NCI-H2196 (cell line): ENCODE measurements at regions not wholly inside any gene's neighbourhood (a gene's known extent, or its start where the extent isn't known, plus 50 kb on each side); places are given as distances from the start of the nearest gene placed in this dataset.
"Not testable (repeated sequence)": the region's sequence is repeated elsewhere in the genome, so short reads cannot be mapped to it uniquely, and the experiment has no call there.

ENCODE experiments used
- DNase-seq: peaks from one replicate; lab custom pipeline; 2025; ENCODE audit not compliant: unreplicated experiment; lab: John Stamatoyannopoulos, UW

DNA sequence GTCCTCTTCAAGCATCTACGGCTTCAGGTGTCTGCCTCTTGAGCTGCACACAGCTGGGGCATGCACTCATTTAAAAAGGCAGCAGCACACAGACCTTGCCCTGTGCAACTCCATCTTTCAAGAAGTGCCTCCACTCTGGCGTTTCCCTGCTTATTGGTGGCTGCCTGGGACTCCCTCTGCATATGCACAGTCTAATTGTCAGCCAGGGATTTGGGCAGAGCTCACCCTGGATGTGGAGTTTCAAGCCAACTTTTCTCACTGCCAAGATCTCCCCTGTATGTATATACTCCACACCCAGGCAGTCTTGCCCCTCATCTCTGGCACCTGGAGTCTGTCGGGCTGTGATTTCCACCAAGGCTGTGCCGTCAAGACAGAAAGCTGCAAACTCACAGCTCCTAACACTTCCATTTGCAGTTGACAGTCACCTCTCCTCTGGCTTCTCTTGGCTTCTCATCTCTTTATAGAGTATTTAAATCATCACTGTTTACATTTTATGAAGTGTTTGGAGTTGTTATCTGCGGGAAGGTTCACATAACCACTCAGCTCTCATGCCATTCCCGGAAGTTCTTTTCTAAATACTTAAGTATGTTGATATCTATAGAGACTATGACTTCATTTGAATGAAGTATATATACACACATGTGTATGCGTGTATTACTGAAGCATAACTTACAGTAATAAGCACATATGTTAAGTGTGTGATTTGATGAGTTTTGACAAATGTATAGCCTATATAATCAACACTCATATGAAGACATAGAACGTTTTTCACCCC lies 128.2 kb downstream of the NPIPB11 start:
- not testable (repeated sequence) for DNase-seq

- DNase-seq, result not testable (repeated sequence)
Measured at GRCh38 chr16:29276446-29276845, 130.1 kb downstream of the NPIPB11 start.

DNA sequence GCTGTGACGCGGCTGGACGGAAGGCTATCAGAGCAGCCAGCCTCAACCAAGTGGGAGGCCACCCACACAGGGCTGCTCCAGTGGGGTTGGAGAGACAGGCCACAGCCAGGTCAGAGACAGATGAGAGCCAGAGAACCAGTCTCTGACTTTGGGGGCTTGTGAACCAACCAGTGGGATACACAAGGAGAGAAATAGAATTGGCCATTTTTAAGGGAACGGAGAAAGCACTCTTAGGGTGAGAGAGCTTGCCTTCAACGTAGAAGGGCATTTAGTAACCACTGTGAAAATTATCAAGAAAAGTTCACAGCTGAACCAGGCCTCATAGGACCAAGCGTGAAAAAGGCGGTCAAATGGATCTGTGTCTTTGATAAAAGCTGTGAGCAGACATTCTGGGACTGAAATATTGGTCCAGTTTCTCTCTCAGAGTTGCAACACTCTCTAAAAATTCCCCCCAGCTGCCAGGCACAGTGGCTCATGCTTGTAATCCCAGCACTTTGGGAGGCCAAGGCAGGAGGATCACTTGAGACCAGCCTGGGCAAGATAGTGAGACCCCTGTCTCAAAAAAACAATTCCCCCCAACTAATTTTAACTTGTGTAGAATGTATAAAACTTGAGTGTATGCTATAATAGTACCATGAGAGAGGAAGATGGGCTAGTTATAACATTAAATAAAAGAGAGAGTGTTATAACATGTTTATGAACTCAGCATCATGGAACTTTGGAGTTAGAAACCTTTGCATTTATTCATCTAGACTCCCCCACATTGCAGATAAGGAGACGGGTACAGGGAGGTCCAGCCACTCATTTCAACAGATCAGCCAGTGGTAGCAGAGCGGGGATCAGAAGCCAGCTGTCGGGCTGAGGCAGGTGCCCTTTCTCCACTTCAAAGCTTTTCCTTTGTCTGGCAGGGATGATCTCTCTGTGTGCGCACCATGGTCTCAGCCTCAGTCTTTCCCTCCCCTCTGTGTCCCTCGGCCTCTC lies 132.2 kb downstream of the NPIPB11 start:
- not testable (repeated sequence) for DNase-seq

- not testable (repeated sequence) for DNase-seq
Measured at GRCh38 chr16:29273298-29274054, 133.0 kb downstream of the NPIPB11 start.

DNA sequence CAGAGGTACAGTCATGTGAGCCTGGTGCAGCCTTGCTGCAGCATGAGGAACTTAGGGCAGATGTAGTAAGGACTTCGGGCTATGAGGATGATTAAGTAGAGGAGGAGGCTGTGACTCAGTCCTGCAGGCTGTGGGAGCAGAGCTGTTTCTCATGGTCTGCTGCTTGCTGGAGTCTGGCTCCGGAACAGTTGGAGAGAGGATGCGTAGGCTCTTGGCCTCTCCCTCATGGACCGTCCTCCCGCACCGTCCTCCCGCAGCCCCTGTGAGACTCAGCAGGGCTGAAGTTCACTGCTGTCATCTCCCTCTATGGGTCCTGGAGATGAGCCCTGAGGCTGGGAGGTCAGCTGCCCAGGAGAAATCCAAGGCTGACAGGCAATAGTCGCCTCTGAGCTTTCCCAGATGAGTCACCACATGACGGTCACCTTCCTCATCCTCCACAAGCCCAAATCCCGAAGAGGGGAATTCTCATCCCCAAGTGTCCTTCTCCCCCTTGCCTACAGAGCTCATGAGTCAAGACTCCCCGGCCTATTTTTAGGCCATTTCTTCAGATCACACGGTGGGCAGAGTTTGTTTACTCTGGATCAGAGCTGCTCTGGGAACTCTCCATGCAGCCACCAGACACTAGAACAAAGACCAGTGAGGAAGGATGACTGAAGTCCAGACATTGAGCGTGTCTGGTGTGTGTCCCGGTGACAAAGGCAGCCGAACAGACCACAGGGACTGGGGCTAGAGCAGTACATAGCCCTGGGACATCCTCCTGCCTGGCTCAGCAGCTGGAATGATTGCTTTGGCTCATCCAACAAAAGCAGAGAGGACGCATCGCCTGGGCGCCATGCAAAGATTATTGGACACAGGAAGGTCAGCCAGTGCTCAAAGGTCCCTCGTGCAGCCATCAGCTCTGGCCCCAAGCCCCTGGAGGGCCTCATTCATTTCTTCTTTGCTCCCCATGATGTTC lies 134.5 kb downstream of the NPIPB11 start:
- not testable (repeated sequence) for DNase-seq

DNA sequence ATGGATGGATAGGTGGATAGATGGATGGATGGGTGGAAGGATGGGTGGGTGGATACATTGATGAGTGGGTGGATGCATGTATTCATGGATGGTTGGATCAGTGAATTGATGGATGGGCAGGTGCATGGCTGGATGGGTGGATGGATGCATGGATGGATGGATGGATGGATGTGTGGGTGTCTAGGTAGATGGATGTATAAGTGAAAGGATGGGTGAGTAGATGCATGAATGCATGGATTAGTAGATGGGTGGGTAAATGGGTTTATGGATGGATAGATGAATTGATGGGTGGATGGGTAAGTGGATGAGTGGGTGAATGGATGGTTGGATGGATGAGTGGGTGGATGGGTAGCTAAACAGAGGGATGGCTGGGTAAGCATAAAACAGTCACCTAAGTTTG lies 135.6 kb downstream of the NPIPB11 start:
- DNase-seq, result not testable (repeated sequence)

DNA sequence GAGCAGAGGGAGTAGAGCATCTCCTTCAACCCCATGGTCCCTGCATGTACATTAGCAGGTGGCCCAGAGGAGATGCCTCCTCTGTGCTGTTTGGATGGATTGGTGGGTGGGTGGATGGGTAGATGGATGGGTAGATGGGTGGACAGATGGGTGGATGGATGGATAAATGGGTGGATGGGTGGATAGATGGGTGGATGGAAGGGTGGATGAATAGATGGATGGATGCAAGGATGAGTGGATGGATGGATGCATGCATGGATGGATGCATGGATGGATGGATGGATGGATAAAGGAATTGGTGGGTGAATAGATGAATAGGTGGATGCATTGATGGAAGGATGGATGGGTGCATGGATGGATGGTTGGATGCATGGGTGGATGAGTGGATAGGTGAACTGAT lies 136.5 kb downstream of the NPIPB11 start:
- not testable (repeated sequence) for DNase-seq

GRCh38 chr16:29269192-29269811 lies 137.2 kb downstream of the NPIPB11 start:
- not testable (repeated sequence) for DNase-seq

- DNase-seq, result not testable (repeated sequence)
Measured at GRCh38 chr16:29268785-29269191, 137.7 kb downstream of the NPIPB11 start.

DNA sequence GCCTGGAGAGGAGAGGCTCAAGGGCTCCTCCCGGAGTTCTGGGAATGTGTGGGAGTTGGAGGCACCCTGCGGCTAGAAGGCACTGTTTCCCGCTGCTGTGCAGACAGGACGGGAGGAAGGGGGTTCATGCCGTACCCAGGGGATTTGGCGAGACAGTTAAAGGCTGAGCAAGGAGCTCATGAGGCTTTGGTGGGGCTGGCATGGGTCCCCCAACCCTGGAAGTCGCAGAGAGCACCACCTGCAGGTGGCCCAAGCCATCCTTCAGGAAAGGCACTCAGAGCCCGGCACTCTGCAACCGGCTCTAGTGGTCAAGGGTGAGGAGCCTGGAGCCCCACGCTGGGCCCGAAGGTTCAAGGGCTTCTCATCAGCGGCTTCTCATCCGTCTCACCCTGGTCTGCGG lies 138.2 kb downstream of the NPIPB11 start:
- DNase-seq, result not testable (repeated sequence)

- not testable (repeated sequence) for DNase-seq
Measured at GRCh38 chr16:29267891-29268290, 138.6 kb downstream of the NPIPB11 start.

- not testable (repeated sequence) for DNase-seq
Measured at GRCh38 chr16:29267055-29267619, 139.4 kb downstream of the NPIPB11 start.

GRCh38 chr16:29266612-29267011 lies 139.9 kb downstream of the NPIPB11 start:
- not testable (repeated sequence) for DNase-seq

GRCh38 chr16:29265255-29265853 lies 141.2 kb downstream of the NPIPB11 start:
- DNase-seq, result peak; percentile 84

- DNase-seq, result not testable (repeated sequence)
Measured at GRCh38 chr16:29264080-29264837, 142.3 kb downstream of the NPIPB11 start.

- DNase-seq, result not testable (repeated sequence)
Measured at GRCh38 chr16:29262725-29263124, 143.8 kb downstream of the NPIPB11 start.

DNA sequence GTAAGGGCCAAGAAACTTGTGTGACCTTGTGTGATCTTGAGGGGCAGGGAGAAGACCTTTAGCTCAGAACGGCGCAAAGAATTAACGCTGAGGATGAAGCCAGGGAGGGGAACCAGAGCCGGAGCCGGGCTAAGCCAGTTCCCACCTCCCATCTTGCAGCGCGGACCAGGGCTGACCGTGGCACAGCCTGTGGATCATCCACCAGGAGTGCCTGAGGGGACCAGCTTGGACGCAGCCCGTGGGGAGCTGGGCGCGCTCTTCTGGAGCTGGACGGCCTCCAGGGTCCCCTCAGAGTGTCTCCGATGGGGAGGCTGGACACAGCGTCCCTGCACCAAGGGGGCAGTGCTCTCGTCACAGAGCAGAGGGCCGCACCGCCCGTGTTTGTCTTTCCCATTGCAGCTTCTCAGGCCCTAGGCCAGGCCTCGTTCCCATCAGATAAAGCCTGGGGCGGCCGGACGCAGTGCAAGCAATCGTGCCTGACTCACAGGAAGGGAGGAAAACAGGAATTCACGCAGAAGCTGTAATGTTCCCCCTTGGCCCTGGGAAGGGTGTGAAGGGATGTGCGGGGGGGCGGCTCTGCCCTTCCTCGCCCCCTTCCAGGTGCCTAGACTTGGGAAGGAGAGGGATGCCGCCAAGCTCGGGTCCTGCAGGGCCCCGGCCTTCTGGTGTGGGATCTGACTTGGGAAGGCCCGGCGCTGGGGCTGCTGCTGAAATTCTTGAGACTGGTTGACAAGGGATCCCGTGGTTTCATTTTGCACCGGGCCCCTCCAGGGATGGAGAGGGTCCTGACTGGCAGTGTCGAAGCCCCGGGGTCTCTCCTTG lies 144.9 kb downstream of the NPIPB11 start:
- not testable (repeated sequence) for DNase-seq
